Karpas-422 (cell line): ENCODE measurements at regions not wholly inside any gene's neighbourhood (a gene's known extent, or its start where the extent isn't known, plus 50 kb on each side); places are given as distances from the start of the nearest gene placed in this dataset.
"Not testable (repeated sequence)": the region's sequence is repeated elsewhere in the genome, so short reads cannot be mapped to it uniquely, and the experiment has no call there.

Experiments
- DNase-seq: peaks from one replicate; pipeline ENCODE4 v3.0.0-alpha.2; 2015
- H2AFZ ChIP-seq: fragments of 200-600 bp; sonication (generic); 2 replicates; pipeline ENCODE4 v1.6.1; 2014; ENCODE audit warnings: antibody characterized with exemption, low read length, mixed read lengths
- H3K27ac ChIP-seq: fragments of 200-600 bp; sonication (generic); 2 replicates; pipeline ENCODE4 v1.5.1; 2014; ENCODE audit warnings: mild to moderate bottlenecking, low read length, moderate library complexity
- H3K27me3 ChIP-seq: fragments of 200-600 bp; sonication (generic); 2 replicates; pipeline ENCODE4 v1.6.1; 2014; ENCODE audit warnings: low read length, mixed read lengths
- H3K36me3 ChIP-seq: fragments of 200-600 bp; sonication (generic); 2 replicates; pipeline ENCODE4 v1.6.1; 2014; ENCODE audit warnings: low read length, mixed read lengths; ENCODE audit not compliant: insufficient read depth
- H3K4me1 ChIP-seq: fragments of 200-600 bp; sonication (generic); 2 replicates; pipeline ENCODE4 v1.6.1; 2014; ENCODE audit warnings: mild to moderate bottlenecking, low read length, mixed read lengths
- H3K4me2 ChIP-seq: fragments of 200-600 bp; sonication (generic); 2 replicates; pipeline ENCODE4 v1.6.1; 2014; ENCODE audit warnings: low read length, low read depth, mild to moderate bottlenecking; ENCODE audit not compliant: poor library complexity, severe bottlenecking
- H3K4me3 ChIP-seq: fragments of 200-600 bp; sonication (generic); 2 replicates; pipeline ENCODE4 v1.5.1; 2014; ENCODE audit warnings: mild to moderate bottlenecking, antibody characterized with exemption, low read length, mixed read lengths
- H3K79me2 ChIP-seq: fragments of 200-600 bp; sonication (generic); 2 replicates; pipeline ENCODE4 v1.6.1; 2014; ENCODE audit warnings: mild to moderate bottlenecking, low read length, mixed read lengths
- H3K9ac ChIP-seq: fragments of 200-600 bp; sonication (generic); 2 replicates; pipeline ENCODE4 v1.6.0; 2014; ENCODE audit warnings: low read length
- H3K9me2 ChIP-seq: fragments of 200-600 bp; sonication (generic), shearing (Covaris generic); replicated peaks from 2 replicates; pipeline ENCODE4 v1.6.0; 2014; ENCODE audit warnings: mild to moderate bottlenecking, low read length, moderate library complexity; ENCODE audit not compliant: insufficient read depth
- H3K9me3 ChIP-seq: fragments of 300-700, 200-600 bp; sonication (generic); 2 replicates; pipeline ENCODE4 v1.6.1; 2014; ENCODE audit warnings: low read length, mixed read lengths
- H4K20me1 ChIP-seq: fragments of 200-600 bp; sonication (generic); 2 replicates; pipeline ENCODE4 v1.6.1; 2014; ENCODE audit warnings: mild to moderate bottlenecking, antibody characterized with exemption, low read length, low read depth; ENCODE audit not compliant: insufficient read depth

- H3K9ac ChIP-seq, DNase-seq, H3K4me1 ChIP-seq, H3K36me3 ChIP-seq, H3K27ac ChIP-seq, H3K27me3 ChIP-seq, H3K4me3 ChIP-seq, H4K20me1 ChIP-seq, H3K79me2 ChIP-seq, H3K9me2 ChIP-seq, H3K4me2 ChIP-seq, H2AFZ ChIP-seq, H3K9me3 ChIP-seq: not testable (repeated sequence)
Observed at GRCh38 chr11:94235772-94236171, 68.6 kb upstream of the IZUMO1R start.

GRCh38 chr11:94236416-94236815 lies 68.0 kb upstream of the IZUMO1R start:
- not testable (repeated sequence) for H4K20me1 ChIP-seq, H3K79me2 ChIP-seq, H3K9ac ChIP-seq, H3K4me3 ChIP-seq, H3K4me1 ChIP-seq, H3K9me3 ChIP-seq, H3K9me2 ChIP-seq, DNase-seq, H3K36me3 ChIP-seq, H3K27ac ChIP-seq, H3K27me3 ChIP-seq, H3K4me2 ChIP-seq, H2AFZ ChIP-seq

GRCh38 chr11:94237447-94238153 lies 66.8 kb upstream of the IZUMO1R start:
- not testable (repeated sequence) for H3K9me3 ChIP-seq, H3K9ac ChIP-seq, H3K27me3 ChIP-seq, H3K27ac ChIP-seq, H3K4me1 ChIP-seq, H3K4me3 ChIP-seq, H3K4me2 ChIP-seq, H3K79me2 ChIP-seq, H3K9me2 ChIP-seq, H3K36me3 ChIP-seq, H4K20me1 ChIP-seq, H2AFZ ChIP-seq
- peak; percentile 67 for DNase-seq

- not testable (repeated sequence) for H4K20me1 ChIP-seq, H3K79me2 ChIP-seq, H3K9me3 ChIP-seq, DNase-seq, H3K4me2 ChIP-seq, H3K27ac ChIP-seq, H3K36me3 ChIP-seq, H3K9ac ChIP-seq, H3K9me2 ChIP-seq, H3K27me3 ChIP-seq, H3K4me1 ChIP-seq, H3K4me3 ChIP-seq, H2AFZ ChIP-seq
Observed at GRCh38 chr11:94238154-94238735, 66.1 kb upstream of the IZUMO1R start.

- H3K4me1 ChIP-seq, H2AFZ ChIP-seq, H3K27ac ChIP-seq, DNase-seq, H3K27me3 ChIP-seq, H3K4me3 ChIP-seq, H3K9me2 ChIP-seq, H4K20me1 ChIP-seq, H3K9me3 ChIP-seq, H3K79me2 ChIP-seq, H3K36me3 ChIP-seq, H3K9ac ChIP-seq, H3K4me2 ChIP-seq: not testable (repeated sequence)
Observed at GRCh38 chr11:94238774-94239173, 65.6 kb upstream of the IZUMO1R start.

GRCh38 chr11:94241896-94242295 lies 62.5 kb upstream of the IZUMO1R start:
- H3K27ac ChIP-seq, result no peak overlapping the region
- no peak overlapping the region for H3K4me2 ChIP-seq
- no peaks in the 10 kb centered on the region for H4K20me1 ChIP-seq
- no peaks in the 10 kb centered on the region for H3K36me3 ChIP-seq
- H3K9ac ChIP-seq, result no peak overlapping the region
- no peak overlapping the region for H2AFZ ChIP-seq
- H3K9me2 ChIP-seq, result no peaks in the 10 kb centered on the region
- DNase-seq, result no peak
- H3K4me3 ChIP-seq, result no peak overlapping the region
- H3K4me1 ChIP-seq, result no peaks in the 10 kb centered on the region
- H3K9me3 ChIP-seq, result no peaks in the 10 kb centered on the region
- H3K27me3 ChIP-seq, result 0 out of 2 replicates have a peak, but pooled peaks cover 2% of the 10 kb centered on the region
- H3K79me2 ChIP-seq, result no peaks in the 10 kb centered on the region

- 0 out of 2 replicates have a peak, but pooled peaks cover 2% of the 10 kb centered on the region for H3K27me3 ChIP-seq
- H3K79me2 ChIP-seq, result no peaks in the 10 kb centered on the region
- no peaks in the 10 kb centered on the region for H3K9me2 ChIP-seq
- no peak overlapping the region for H3K4me2 ChIP-seq
- no peak for DNase-seq
- no peak overlapping the region for H3K9ac ChIP-seq
- H3K9me3 ChIP-seq, result no peaks in the 10 kb centered on the region
- H2AFZ ChIP-seq, result no peak overlapping the region
- no peak overlapping the region for H3K4me3 ChIP-seq
- no peak overlapping the region for H3K27ac ChIP-seq
- H3K4me1 ChIP-seq, result no peaks in the 10 kb centered on the region
- H3K36me3 ChIP-seq, result no peaks in the 10 kb centered on the region
- H4K20me1 ChIP-seq, result no peaks in the 10 kb centered on the region
Observed at GRCh38 chr11:94243571-94244515, 60.5 kb upstream of the IZUMO1R start.

- H3K9me3 ChIP-seq, result no peaks in the 10 kb centered on the region
- no peak overlapping the region for H3K27ac ChIP-seq
- H3K9me2 ChIP-seq, result no peaks in the 10 kb centered on the region
- H3K79me2 ChIP-seq, result no peaks in the 10 kb centered on the region
- H3K9ac ChIP-seq, result no peak overlapping the region
- H3K4me3 ChIP-seq, result no peak overlapping the region
- no peak overlapping the region for H3K4me2 ChIP-seq
- H3K27me3 ChIP-seq, result 0 out of 2 replicates have a peak, but pooled peaks cover 2% of the 10 kb centered on the region
- no peak overlapping the region for H2AFZ ChIP-seq
- H3K4me1 ChIP-seq, result no peaks in the 10 kb centered on the region
- DNase-seq, result no peak
- no peaks in the 10 kb centered on the region for H3K36me3 ChIP-seq
- H4K20me1 ChIP-seq, result no peaks in the 10 kb centered on the region
Observed at GRCh38 chr11:94245121-94245520, 59.3 kb upstream of the IZUMO1R start.
